ENCODE measurements at regions not wholly inside any gene's neighbourhood (a gene's known extent, or its start where the extent isn't known, plus 50 kb on each side); places are given as distances from the start of the nearest gene placed in this dataset.

DNA sequence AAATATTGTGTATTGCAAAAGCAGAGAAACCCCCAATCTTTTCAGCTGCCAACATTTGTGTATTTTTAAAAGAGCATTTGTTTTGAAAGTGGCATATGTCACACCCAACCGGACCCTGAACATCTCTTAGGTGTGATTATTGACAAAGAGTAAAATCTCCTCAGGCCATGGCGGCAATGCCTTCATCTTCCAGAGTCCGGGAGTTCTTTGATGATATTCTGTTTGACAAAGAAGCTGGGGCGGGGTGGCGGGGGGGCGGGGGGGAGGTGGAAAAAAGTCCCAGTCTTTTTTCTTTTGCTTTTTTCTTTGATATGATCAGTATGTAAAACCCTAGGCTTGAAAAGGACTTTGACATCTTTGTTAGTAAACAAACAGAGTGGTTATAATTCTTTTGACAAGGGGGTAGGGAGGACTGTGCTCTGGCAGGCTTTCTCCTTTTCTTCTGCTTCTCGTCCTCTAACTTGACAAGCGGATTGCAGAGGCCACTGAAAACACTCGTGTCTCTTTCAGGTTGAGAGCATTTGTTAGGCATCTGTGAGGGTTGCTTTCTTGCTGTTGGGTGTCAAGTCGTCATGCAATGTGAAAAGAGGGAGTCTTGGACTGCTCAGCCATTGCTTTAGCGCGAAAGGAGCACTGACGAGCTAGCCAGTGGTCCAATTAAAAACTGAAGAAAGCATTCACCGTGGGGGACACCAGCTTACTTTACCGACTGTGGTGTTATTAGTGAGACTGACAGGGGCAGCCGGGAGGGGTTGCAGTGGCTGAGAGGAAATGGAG lies 243.2 kb downstream of the NSUN3 start:
- Histone ChIP-seq H3K4me2 (replicated peaks; ENCODE audit: low read depth, low read length, poor library complexity, severe bottlenecking) (no peak overlapping the region), H3K36me3 (replicated peaks in 1 of 2; ENCODE audit: control extremely low read depth in 1 of 2, control insufficient read depth in 1 of 2, extremely low read depth in 1 of 2, insufficient read depth in 2 of 2, low read length in 1 of 2) (no peaks in the 10 kb centered on the region), H4K20me1 (ENCODE audit: control insufficient read depth, insufficient read depth, low read length, poor library complexity, severe bottlenecking) (no peaks in the 10 kb centered on the region), H3K9me3 (ENCODE audit: control extremely low read depth in 1 of 3, control insufficient read depth in 2 of 3, insufficient read depth in 1 of 3, low read length in 2 of 3) (no peaks in the 10 kb centered on the region), H3K79me2 (ENCODE audit: control insufficient read depth, insufficient read depth, low read length) (no peaks in the 10 kb centered on the region), H3K27me3 (replicated peaks in 1 of 4; ENCODE audit: control extremely low read depth in 1 of 4, control insufficient read depth in 3 of 4, insufficient read depth in 4 of 4, low read length in 3 of 4) (no peaks in the 10 kb centered on the region), H3K4me1 (ENCODE audit: control insufficient read depth in 2 of 2, insufficient read depth in 2 of 2, low read length in 2 of 2) (no peaks in the 10 kb centered on the region), H2AFZ (ENCODE audit: insufficient read depth, low read depth, low read length, poor library complexity, severe bottlenecking) (no peak overlapping the region), H3K4me3 (ENCODE audit: control extremely low read depth in 1 of 5, extremely low read depth in 1 of 5, insufficient read depth in 1 of 5, low read depth in 2 of 5, low read length in 4 of 5) (no peak overlapping the region), H3K9ac (ENCODE audit: low read length) (no peak overlapping the region), H3K27ac (ENCODE audit: low read length in 2 of 2) (no peak overlapping the region)
- POLR2A ChIA-PET: no interaction called here
- H3K27ac Mint-ChIP-seq: no peak overlapping the region
- intact Hi-C loops (cut with micrococcal nuclease): no loop called here
- 82% methylated on average over 5 of the region's 16 CpGs for WGBS (ENCODE audit: insufficient coverage)
- no peak for DNase-seq
- H3K9me3 Mint-ChIP-seq (ENCODE audit: insufficient read depth): peaks cover 2% of the 10 kb centered on the region
- no peaks in the 10 kb centered on the region for H3K27me3 Mint-ChIP-seq
- TF ChIP-seq EZH2 (IDR thresholded peaks at IDR 0.05; ENCODE audit: borderline replicate concordance, insufficient read depth, low read depth, low read length, poor library complexity, severe bottlenecking) (no peak), CTCF (IDR thresholded peaks at IDR 0.05) (no peak)
- no peaks in the 10 kb centered on the region for H3K4me1 Mint-ChIP-seq
- CTCF ChIA-PET: no interaction called here
- no peak for ATAC-seq (ENCODE audit: low read depth)
- no peak overlapping the region for H3K4me3 Mint-ChIP-seq

GRCh38 chr3:94307588-94307987 lies 244.7 kb downstream of the NSUN3 start:
- ChIA-PET POLR2A (no interaction called here), CTCF (no interaction called here)
- intact Hi-C loops (cut with micrococcal nuclease): no loop called here
- Histone ChIP-seq H3K27me3 (replicated peaks in 1 of 4; ENCODE audit: control extremely low read depth in 1 of 4, control insufficient read depth in 3 of 4, insufficient read depth in 4 of 4, low read length in 3 of 4) (no peaks in the 10 kb centered on the region), H2AFZ (ENCODE audit: insufficient read depth, low read depth, low read length, poor library complexity, severe bottlenecking) (no peak overlapping the region), H3K9me3 (ENCODE audit: control extremely low read depth in 1 of 3, control insufficient read depth in 2 of 3, insufficient read depth in 1 of 3, low read length in 2 of 3) (no peaks in the 10 kb centered on the region), H3K4me2 (replicated peaks; ENCODE audit: low read depth, low read length, poor library complexity, severe bottlenecking) (no peak overlapping the region), H3K36me3 (replicated peaks in 1 of 2; ENCODE audit: control extremely low read depth in 1 of 2, control insufficient read depth in 1 of 2, extremely low read depth in 1 of 2, insufficient read depth in 2 of 2, low read length in 1 of 2) (no peaks in the 10 kb centered on the region), H4K20me1 (ENCODE audit: control insufficient read depth, insufficient read depth, low read length, poor library complexity, severe bottlenecking) (no peaks in the 10 kb centered on the region), H3K27ac (ENCODE audit: low read length in 2 of 2) (no peak overlapping the region), H3K4me3 (ENCODE audit: control extremely low read depth in 1 of 5, extremely low read depth in 1 of 5, insufficient read depth in 1 of 5, low read depth in 2 of 5, low read length in 4 of 5) (no peak overlapping the region), H3K79me2 (ENCODE audit: control insufficient read depth, insufficient read depth, low read length) (no peaks in the 10 kb centered on the region), H3K9ac (ENCODE audit: low read length) (no peak overlapping the region), H3K4me1 (ENCODE audit: control insufficient read depth in 2 of 2, insufficient read depth in 2 of 2, low read length in 2 of 2) (no peaks in the 10 kb centered on the region)
- H3K27me3 Mint-ChIP-seq: no peaks in the 10 kb centered on the region
- TF ChIP-seq CTCF (IDR thresholded peaks at IDR 0.05) (no peak), EZH2 (IDR thresholded peaks at IDR 0.05; ENCODE audit: borderline replicate concordance, insufficient read depth, low read depth, low read length, poor library complexity, severe bottlenecking) (no peak)
- H3K27ac Mint-ChIP-seq: no peak overlapping the region
- peaks cover 2% of the 10 kb centered on the region for H3K9me3 Mint-ChIP-seq (ENCODE audit: insufficient read depth)
- DNase-seq: no peak
- ATAC-seq (ENCODE audit: low read depth): no peak
- H3K4me3 Mint-ChIP-seq: no peak overlapping the region
- H3K4me1 Mint-ChIP-seq: no peaks in the 10 kb centered on the region

Measured in B cell (primary cell).